ENCODE measurements at regions not wholly inside any gene's neighbourhood (a gene's known extent, or its start where the extent isn't known, plus 50 kb on each side); places are given as distances from the start of the nearest gene placed in this dataset.

- TF ChIP-seq CREB1 (IDR thresholded peaks at IDR 0.05; ENCODE audit: low read depth) (no peak), EGR1 (IDR thresholded peaks at IDR 0.05) (no peak), USF1 (IDR thresholded peaks at IDR 0.05) (no peak), TAF1 (IDR thresholded peaks at IDR 0.05; ENCODE audit: low read depth) (no peak), NFIC (IDR thresholded peaks at IDR 0.05) (no peak), RAD21 (IDR thresholded peaks at IDR 0.05; ENCODE audit: low read depth) (no peak), TCF12 (IDR thresholded peaks at IDR 0.05; ENCODE audit: low read depth) (no peak), ZBTB7A (IDR thresholded peaks at IDR 0.05; ENCODE audit: low read depth) (no peak), MAX (IDR thresholded peaks at IDR 0.05) (no peak), FOXM1 (IDR thresholded peaks at IDR 0.05; ENCODE audit: borderline replicate concordance, low read depth) (no peak), CEBPB (IDR thresholded peaks at IDR 0.05) (no peak), REST (IDR thresholded peaks at IDR 0.05; ENCODE audit: low read depth) (no peak), TEAD4 (IDR thresholded peaks at IDR 0.05) (no peak), EP300 (IDR thresholded peaks at IDR 0.05; ENCODE audit: borderline replicate concordance) (no peak), YY1 (IDR thresholded peaks at IDR 0.05; ENCODE audit: low read depth) (no peak)
Measured at GRCh38 chr18:25659541-25659940, 307.6 kb upstream of the ZNF521 start.

- TF ChIP-seq TCF12 (IDR thresholded peaks at IDR 0.05; ENCODE audit: low read depth) (no peak), REST (IDR thresholded peaks at IDR 0.05; ENCODE audit: low read depth) (no peak), EP300 (IDR thresholded peaks at IDR 0.05; ENCODE audit: borderline replicate concordance) (no peak), ZBTB7A (IDR thresholded peaks at IDR 0.05; ENCODE audit: low read depth) (no peak), CREB1 (IDR thresholded peaks at IDR 0.05; ENCODE audit: low read depth) (no peak), EGR1 (IDR thresholded peaks at IDR 0.05) (no peak), FOXM1 (IDR thresholded peaks at IDR 0.05; ENCODE audit: borderline replicate concordance, low read depth) (no peak), RAD21 (IDR thresholded peaks at IDR 0.05; ENCODE audit: low read depth) (no peak), TAF1 (IDR thresholded peaks at IDR 0.05; ENCODE audit: low read depth) (no peak), MAX (IDR thresholded peaks at IDR 0.05) (no peak), CEBPB (IDR thresholded peaks at IDR 0.05) (no peak)
Measured at GRCh38 chr18:25658476-25658875, 306.5 kb upstream of the ZNF521 start.

- TF ChIP-seq USF1 (IDR thresholded peaks at IDR 0.05) (no peak), MAX (IDR thresholded peaks at IDR 0.05) (no peak), EP300 (IDR thresholded peaks at IDR 0.05; ENCODE audit: borderline replicate concordance) (no peak), CEBPB (IDR thresholded peaks at IDR 0.05) (no peak), REST (IDR thresholded peaks at IDR 0.05; ENCODE audit: low read depth) (no peak), YY1 (IDR thresholded peaks at IDR 0.05; ENCODE audit: low read depth) (no peak), TCF12 (IDR thresholded peaks at IDR 0.05; ENCODE audit: low read depth) (no peak), TEAD4 (IDR thresholded peaks at IDR 0.05) (no peak), RAD21 (IDR thresholded peaks at IDR 0.05; ENCODE audit: low read depth) (no peak), ZBTB7A (IDR thresholded peaks at IDR 0.05; ENCODE audit: low read depth) (no peak), NFIC (IDR thresholded peaks at IDR 0.05) (no peak)
Measured at GRCh38 chr18:25651553-25651952, 299.6 kb upstream of the ZNF521 start.

- TF ChIP-seq ZBTB7A (IDR thresholded peaks at IDR 0.05; ENCODE audit: low read depth) (no peak), REST (IDR thresholded peaks at IDR 0.05; ENCODE audit: low read depth) (no peak), USF1 (IDR thresholded peaks at IDR 0.05) (no peak), MAX (IDR thresholded peaks at IDR 0.05) (no peak), RAD21 (IDR thresholded peaks at IDR 0.05; ENCODE audit: low read depth) (no peak), TCF12 (IDR thresholded peaks at IDR 0.05; ENCODE audit: low read depth) (no peak), EP300 (IDR thresholded peaks at IDR 0.05; ENCODE audit: borderline replicate concordance) (no peak), TAF1 (IDR thresholded peaks at IDR 0.05; ENCODE audit: low read depth) (no peak), YY1 (IDR thresholded peaks at IDR 0.05; ENCODE audit: low read depth) (no peak), CEBPB (IDR thresholded peaks at IDR 0.05) (no peak), TEAD4 (IDR thresholded peaks at IDR 0.05) (no peak)
Measured at GRCh38 chr18:25650201-25650941, 298.4 kb upstream of the ZNF521 start.

Measured in Ishikawa (cell line).